ENCODE measurements at regions not wholly inside any gene's neighbourhood (a gene's known extent, or its start where the extent isn't known, plus 50 kb on each side); places are given as distances from the start of the nearest gene placed in this dataset.

GRCh38 chr1:74818241-74818640 is 85.3 kb downstream of the TYW3 start:
- no peaks in the 10 kb centered on the region for H3K36me3 ChIP-seq (ENCODE audit: control insufficient read depth, insufficient read depth, low read length)
- no peak overlapping the region for H3K27ac ChIP-seq (ENCODE audit: low read depth, low read length, severe bottlenecking)
- no peaks in the 10 kb centered on the region for H3K9me3 ChIP-seq (ENCODE audit: control insufficient read depth, low read length)
- H3K4me1 ChIP-seq (ENCODE audit: control insufficient read depth, insufficient read depth, low read length, poor library complexity, severe bottlenecking) = no peaks in the 10 kb centered on the region
- H3K4me3 ChIP-seq (ENCODE audit: extremely low read depth, insufficient read depth, low read length, poor library complexity, severe bottlenecking) = no peak overlapping the region
- no CpG with 5 or more reads among the region's 1 CpG for WGBS, 2 experiments (ENCODE audit: insufficient coverage in 2 of 2)

GRCh38 chr1:74818661-74819456 is 85.9 kb downstream of the TYW3 start:
- Histone ChIP-seq H3K36me3 (ENCODE audit: control insufficient read depth, insufficient read depth, low read length) (no peaks in the 10 kb centered on the region), H3K27ac (ENCODE audit: low read depth, low read length, severe bottlenecking) (no peak overlapping the region), H3K9me3 (ENCODE audit: control insufficient read depth, low read length) (no peaks in the 10 kb centered on the region), H3K4me3 (ENCODE audit: extremely low read depth, insufficient read depth, low read length, poor library complexity, severe bottlenecking) (no peak overlapping the region), H3K4me1 (ENCODE audit: control insufficient read depth, insufficient read depth, low read length, poor library complexity, severe bottlenecking) (no peaks in the 10 kb centered on the region)
- 88 to 100% methylated on average over 1 of the region's 6 CpGs for whole genome bisulfite sequencing, 2 experiments (ENCODE audit: insufficient coverage in 2 of 2)

GRCh38 chr1:74822851-74823401 is 90.0 kb downstream of the TYW3 start:
- H3K9me3 ChIP-seq (ENCODE audit: control insufficient read depth, low read length) = no peaks in the 10 kb centered on the region
- H3K4me3 ChIP-seq (ENCODE audit: extremely low read depth, insufficient read depth, low read length, poor library complexity, severe bottlenecking) = no peak overlapping the region
- H3K4me1 ChIP-seq (ENCODE audit: control insufficient read depth, insufficient read depth, low read length, poor library complexity, severe bottlenecking) = no peaks in the 10 kb centered on the region
- WGBS, 2 experiments (ENCODE audit: insufficient coverage in 2 of 2) = 92 to 100% methylated on average over 2 to 3 of the region's 3 CpGs
- H3K27ac ChIP-seq (ENCODE audit: low read depth, low read length, severe bottlenecking) = no peak overlapping the region
- H3K36me3 ChIP-seq (ENCODE audit: control insufficient read depth, insufficient read depth, low read length) = no peaks in the 10 kb centered on the region

GRCh38 chr1:74824497-74825107 is 91.7 kb downstream of the TYW3 start:
- Histone ChIP-seq H3K36me3 (ENCODE audit: control insufficient read depth, insufficient read depth, low read length) (no peaks in the 10 kb centered on the region), H3K27ac (ENCODE audit: low read depth, low read length, severe bottlenecking) (no peak overlapping the region), H3K4me3 (ENCODE audit: extremely low read depth, insufficient read depth, low read length, poor library complexity, severe bottlenecking) (no peak overlapping the region), H3K4me1 (ENCODE audit: control insufficient read depth, insufficient read depth, low read length, poor library complexity, severe bottlenecking) (no peaks in the 10 kb centered on the region), H3K9me3 (ENCODE audit: control insufficient read depth, low read length) (no peaks in the 10 kb centered on the region)
- no CpG with 5 or more reads among the region's 4 CpGs for WGBS, 2 experiments (ENCODE audit: insufficient coverage in 2 of 2)

GRCh38 chr1:74830766-74831165 is 97.8 kb downstream of the TYW3 start:
- H3K4me3 ChIP-seq (ENCODE audit: extremely low read depth, insufficient read depth, low read length, poor library complexity, severe bottlenecking) = no peak overlapping the region
- 100% methylated on average over 2 of the region's 2 CpGs for WGBS, 2 experiments (ENCODE audit: insufficient coverage in 2 of 2)
- H3K27ac ChIP-seq (ENCODE audit: low read depth, low read length, severe bottlenecking) = no peak overlapping the region
- H3K4me1 ChIP-seq (ENCODE audit: control insufficient read depth, insufficient read depth, low read length, poor library complexity, severe bottlenecking) = no peaks in the 10 kb centered on the region
- no peaks in the 10 kb centered on the region for H3K36me3 ChIP-seq (ENCODE audit: control insufficient read depth, insufficient read depth, low read length)
- H3K9me3 ChIP-seq (ENCODE audit: control insufficient read depth, low read length) = no peaks in the 10 kb centered on the region

GRCh38 chr1:74834261-74834660 is 101.3 kb downstream of the TYW3 start:
- Histone ChIP-seq H3K27ac (ENCODE audit: low read depth, low read length, severe bottlenecking) (no peak overlapping the region), H3K4me1 (ENCODE audit: control insufficient read depth, insufficient read depth, low read length, poor library complexity, severe bottlenecking) (no peaks in the 10 kb centered on the region), H3K9me3 (ENCODE audit: control insufficient read depth, low read length) (no peaks in the 10 kb centered on the region), H3K4me3 (ENCODE audit: extremely low read depth, insufficient read depth, low read length, poor library complexity, severe bottlenecking) (no peak overlapping the region), H3K36me3 (ENCODE audit: control insufficient read depth, insufficient read depth, low read length) (no peaks in the 10 kb centered on the region)

GRCh38 chr1:74835051-74835450 is 102.1 kb downstream of the TYW3 start:
- Histone ChIP-seq H3K9me3 (ENCODE audit: control insufficient read depth, low read length) (no peaks in the 10 kb centered on the region), H3K36me3 (ENCODE audit: control insufficient read depth, insufficient read depth, low read length) (no peaks in the 10 kb centered on the region), H3K27ac (ENCODE audit: low read depth, low read length, severe bottlenecking) (no peak overlapping the region), H3K4me3 (ENCODE audit: extremely low read depth, insufficient read depth, low read length, poor library complexity, severe bottlenecking) (no peak overlapping the region), H3K4me1 (ENCODE audit: control insufficient read depth, insufficient read depth, low read length, poor library complexity, severe bottlenecking) (no peaks in the 10 kb centered on the region)
- 86 to 90% methylated on average over 1 to 2 of the region's 2 CpGs for WGBS, 2 experiments (ENCODE audit: insufficient coverage in 2 of 2)

- no peak overlapping the region for H3K27ac ChIP-seq (ENCODE audit: low read depth, low read length, severe bottlenecking)
- no peaks in the 10 kb centered on the region for H3K9me3 ChIP-seq (ENCODE audit: control insufficient read depth, low read length)
- no peak overlapping the region for H3K4me3 ChIP-seq (ENCODE audit: extremely low read depth, insufficient read depth, low read length, poor library complexity, severe bottlenecking)
- no peaks in the 10 kb centered on the region for H3K4me1 ChIP-seq (ENCODE audit: control insufficient read depth, insufficient read depth, low read length, poor library complexity, severe bottlenecking)
- WGBS, 2 experiments (ENCODE audit: insufficient coverage in 2 of 2) = 86% methylated on average over 1 of the region's 3 CpGs; no CpG with 5 or more reads in 1 of the 2 experiments
- no peaks in the 10 kb centered on the region for H3K36me3 ChIP-seq (ENCODE audit: control insufficient read depth, insufficient read depth, low read length)
Measured at GRCh38 chr1:74842726-74843125, 109.8 kb downstream of the TYW3 start.

- WGBS, 2 experiments (ENCODE audit: insufficient coverage in 2 of 2) = no CpG with 5 or more reads among the region's 3 CpGs
- Histone ChIP-seq H3K4me1 (ENCODE audit: control insufficient read depth, insufficient read depth, low read length, poor library complexity, severe bottlenecking) (no peaks in the 10 kb centered on the region), H3K4me3 (ENCODE audit: extremely low read depth, insufficient read depth, low read length, poor library complexity, severe bottlenecking) (no peak overlapping the region), H3K27ac (ENCODE audit: low read depth, low read length, severe bottlenecking) (no peak overlapping the region), H3K36me3 (ENCODE audit: control insufficient read depth, insufficient read depth, low read length) (no peaks in the 10 kb centered on the region), H3K9me3 (ENCODE audit: control insufficient read depth, low read length) (no peaks in the 10 kb centered on the region)
Measured at GRCh38 chr1:74847715-74848114, 114.8 kb downstream of the TYW3 start.

- H3K27ac ChIP-seq (ENCODE audit: low read depth, low read length, severe bottlenecking) = no peak overlapping the region
- no peaks in the 10 kb centered on the region for H3K36me3 ChIP-seq (ENCODE audit: control insufficient read depth, insufficient read depth, low read length)
- H3K4me1 ChIP-seq (ENCODE audit: control insufficient read depth, insufficient read depth, low read length, poor library complexity, severe bottlenecking) = no peaks in the 10 kb centered on the region
- no peaks in the 10 kb centered on the region for H3K9me3 ChIP-seq (ENCODE audit: control insufficient read depth, low read length)
- H3K4me3 ChIP-seq (ENCODE audit: extremely low read depth, insufficient read depth, low read length, poor library complexity, severe bottlenecking) = no peak overlapping the region
- 70% methylated on average over 1 of the region's 3 CpGs; no CpG with 5 or more reads in 1 of the 2 experiments for WGBS, 2 experiments (ENCODE audit: insufficient coverage in 2 of 2)
Measured at GRCh38 chr1:74853756-74854155, 120.8 kb downstream of the TYW3 start.

GRCh38 chr1:74856174-74856573 is 123.2 kb downstream of the TYW3 start:
- no peaks in the 10 kb centered on the region for H3K9me3 ChIP-seq (ENCODE audit: control insufficient read depth, low read length)
- no peak overlapping the region for H3K4me3 ChIP-seq (ENCODE audit: extremely low read depth, insufficient read depth, low read length, poor library complexity, severe bottlenecking)
- no peaks in the 10 kb centered on the region for H3K36me3 ChIP-seq (ENCODE audit: control insufficient read depth, insufficient read depth, low read length)
- no peak overlapping the region for H3K27ac ChIP-seq (ENCODE audit: low read depth, low read length, severe bottlenecking)
- no peaks in the 10 kb centered on the region for H3K4me1 ChIP-seq (ENCODE audit: control insufficient read depth, insufficient read depth, low read length, poor library complexity, severe bottlenecking)
- no CpG with 5 or more reads among the region's 1 CpG for WGBS, 2 experiments (ENCODE audit: insufficient coverage in 2 of 2)
